Panc1 (cell line): ENCODE measurements at regions not wholly inside any gene's neighbourhood (a gene's known extent, or its start where the extent isn't known, plus 50 kb on each side); places are given as distances from the start of the nearest gene placed in this dataset.

Experiments
- CTCF ChIP-seq: fragments of 450-650 bp; IDR thresholded peaks from 2 replicates; pipeline ENCODE4 v1.5.1; 2017; ENCODE audit warnings: mild to moderate bottlenecking
- POLR2AphosphoS5 ChIP-seq: IDR thresholded peaks from 2 replicates; pipeline ENCODE4 v1.6.1; 2012; ENCODE audit warnings: mild to moderate bottlenecking, low read depth, low read length, moderate library complexity

- no peak for TF ChIP-seq CTCF
- no peak for TF ChIP-seq POLR2AphosphoS5
Measured at GRCh38 chr2:198817536-198817935, 640.2 kb downstream of the SATB2 start.
